Neuronal stem cell (in vitro differentiated cells): ENCODE measurements at regions not wholly inside any gene's neighbourhood (a gene's known extent, or its start where the extent isn't known, plus 50 kb on each side); places are given as distances from the start of the nearest gene placed in this dataset.

Experiments used
- DNase-seq: peaks from one replicate; pipeline ENCODE4 v3.0.0-alpha.2; 2013; ENCODE audit warnings: low spot score
- H2AFZ ChIP-seq: one replicate; pipeline ENCODE4 v1.6.1; 2013; ENCODE audit warnings: mild to moderate bottlenecking, low read length, inconsistent platforms
- H2AK5ac ChIP-seq: 2 replicates; pipeline ENCODE4 v1.6.1; 2013; ENCODE audit warnings: low read depth, mild to moderate bottlenecking, inconsistent platforms, low read length, moderate library complexity, mixed read lengths
- H2BK120ac ChIP-seq: 2 replicates; pipeline ENCODE4 v1.6.1; 2013; ENCODE audit warnings: low read depth, mild to moderate bottlenecking, inconsistent platforms, low read length, moderate library complexity, mixed read lengths
- H2BK12ac ChIP-seq: one replicate; pipeline ENCODE4 v1.6.1; 2013; ENCODE audit warnings: low read length, inconsistent platforms
- H2BK15ac ChIP-seq: 2 replicates; pipeline ENCODE4 v1.6.1; 2013; ENCODE audit warnings: mild to moderate bottlenecking, low read length, inconsistent platforms, mixed read lengths
- H2BK5ac ChIP-seq: one replicate; pipeline ENCODE4 v1.6.1; 2013; ENCODE audit warnings: inconsistent platforms, mild to moderate bottlenecking, low read length, moderate library complexity
- H3K14ac ChIP-seq: one replicate; pipeline ENCODE4 v1.6.1; 2013; ENCODE audit warnings: low read length, inconsistent platforms
- H3K18ac ChIP-seq: 2 replicates; pipeline ENCODE4 v1.6.1; 2013; ENCODE audit warnings: low read length, inconsistent platforms
- H3K23ac ChIP-seq: 2 replicates; pipeline ENCODE4 v1.6.1; 2013; ENCODE audit warnings: low read depth, mild to moderate bottlenecking, mixed read lengths, low read length, inconsistent platforms; ENCODE audit not compliant: poor library complexity
- H3K27ac ChIP-seq: replicated peaks from 3 replicates; pipeline ENCODE4 v1.5.1; 2013; ENCODE audit warnings: low read length, inconsistent platforms
- H3K27me3 ChIP-seq, 3 experiments: 2 replicates each; pipeline ENCODE4 v1.6.1; 2013; ENCODE audit warnings: low read length in 3 of 3, mild to moderate bottlenecking in 2 of 3, inconsistent platforms in 1 of 3, low read depth in 1 of 3, mixed read lengths in 1 of 3, moderate library complexity in 1 of 3; ENCODE audit not compliant: control insufficient read depth in 3 of 3, insufficient read depth in 3 of 3
- H3K36me3 ChIP-seq, 2 donors: replicated peaks in 1 of 2; 2 replicates each; pipeline ENCODE4 v1.6.1; 2013; ENCODE audit warnings: low read length in 2 of 2; ENCODE audit not compliant: control insufficient read depth in 2 of 2, insufficient read depth in 2 of 2
- H3K4ac ChIP-seq: 2 replicates; pipeline ENCODE4 v1.6.1; 2013; ENCODE audit warnings: inconsistent platforms, mild to moderate bottlenecking, low read length, moderate library complexity
- H3K4me1 ChIP-seq, 2 donors: 1 replicate in 1 of 2; 2 replicates in 1 of 2; pipeline ENCODE4 v1.6.1; 2013; ENCODE audit warnings: low read length in 2 of 2, low read depth in 1 of 2; ENCODE audit not compliant: control insufficient read depth in 2 of 2, insufficient read depth in 1 of 2
- H3K4me2 ChIP-seq: one replicate; pipeline ENCODE4 v1.6.1; 2013; ENCODE audit warnings: mild to moderate bottlenecking, low read length, inconsistent platforms; ENCODE audit not compliant: insufficient read depth, poor library complexity, severe bottlenecking
- H3K4me3 ChIP-seq, 2 donors: 2 replicates each; pipeline ENCODE4 v1.5.1; 2013; ENCODE audit warnings: low read length in 2 of 2, mild to moderate bottlenecking in 2 of 2, inconsistent platforms in 1 of 2, moderate library complexity in 1 of 2
- H3K79me1 ChIP-seq: one replicate; pipeline ENCODE4 v1.6.1; 2013; ENCODE audit warnings: low read depth, mild to moderate bottlenecking, inconsistent platforms, low read length, moderate library complexity
- H3K9ac ChIP-seq: one replicate; pipeline ENCODE4 v1.6.1; 2013; ENCODE audit warnings: mild to moderate bottlenecking, low read depth, low read length, inconsistent platforms; ENCODE audit not compliant: poor library complexity
- H3K9me3 ChIP-seq, 2 donors: replicated peaks in 1 of 2; 2 replicates each; pipeline versions ENCODE3 to v1.6.1; 2013; ENCODE audit warnings: low read length in 2 of 2, mild to moderate bottlenecking in 2 of 2, inconsistent platforms in 1 of 2, low read depth in 1 of 2, mixed read lengths in 1 of 2, moderate library complexity in 1 of 2; ENCODE audit not compliant: control insufficient read depth in 2 of 2, insufficient read depth in 1 of 2
- H4K8ac ChIP-seq: one replicate; pipeline ENCODE4 v1.6.1; 2013; ENCODE audit warnings: low read depth, mild to moderate bottlenecking, inconsistent platforms, low read length, moderate library complexity
- H4K91ac ChIP-seq: one replicate; pipeline ENCODE4 v1.6.1; 2013; ENCODE audit warnings: low read length, low read depth, mild to moderate bottlenecking, inconsistent platforms; ENCODE audit not compliant: poor library complexity
- WGBS, 2 donors: extraction: QIAGEN DNeasy Blood & Tissue Kit; methylation state at CpG; one replicate each; pipeline ENCODE4 v1.1.7; 2013; ENCODE audit warnings: missing lambda C conversion rate in 2 of 2, mixed read lengths in 1 of 2; ENCODE audit not compliant: insufficient read length in 2 of 2, insufficient replicate concordance in 1 of 2; ENCODE audit errors: extremely low coverage in 2 of 2; 5-methylcytosine and 5-hydroxymethylcytosine counted together

GRCh38 chr17:5789528-5789927, 205.2 kb upstream of the NLRP1 start:
- no peak overlapping the region for H3K9ac ChIP-seq
- no peak overlapping the region for H2AK5ac ChIP-seq
- H2BK5ac ChIP-seq: no peak overlapping the region
- peak overlapping the region; percentile 81 for H2AFZ ChIP-seq
- peak overlapping the region; percentile 49 for H3K27ac ChIP-seq
- H3K4ac ChIP-seq: no peak overlapping the region
- H3K4me2 ChIP-seq: peak overlapping the region; percentile 46
- peak; percentile 83 for DNase-seq
- peak overlapping the region; percentile 50 for H3K18ac ChIP-seq
- no peak overlapping the region for H3K14ac ChIP-seq
- no peaks in the 10 kb centered on the region for H3K36me3 ChIP-seq
- WGBS, 2 donors: no CpG with 5 or more reads among the region's 15 CpGs
- H3K4me3 ChIP-seq: peak overlapping the region; percentile 11 to 32
- no peak overlapping the region for H2BK120ac ChIP-seq
- H3K27me3 ChIP-seq: no peaks in the 10 kb centered on the region
- H3K79me1 ChIP-seq: no peaks in the 10 kb centered on the region
- peaks cover 3 to 24% of the 10 kb centered on the region in 2 donors for H3K9me3 ChIP-seq
- peaks cover 11 to 15% of the 10 kb centered on the region in 2 donors for H3K4me1 ChIP-seq
- H2BK12ac ChIP-seq: no peak overlapping the region
- H3K23ac ChIP-seq: no peak overlapping the region
- no peak overlapping the region for H4K8ac ChIP-seq
- H4K91ac ChIP-seq: no peak overlapping the region
- no peak overlapping the region for H2BK15ac ChIP-seq

- Histone ChIP-seq H3K36me3 (no peaks in the 10 kb centered on the region), H3K4me3 (no peak overlapping the region), H2BK15ac (no peak overlapping the region), H4K91ac (no peak overlapping the region), H3K4me1 (peaks cover 8 to 18% of the 10 kb centered on the region in 2 donors), H2BK120ac (no peak overlapping the region), H2AFZ (no peak overlapping the region), H2BK5ac (no peak overlapping the region), H3K4me2 (no peak overlapping the region), H3K14ac (no peak overlapping the region), H3K9me3 (peaks cover 3 to 21% of the 10 kb centered on the region in 2 donors), H3K27ac (no peak overlapping the region), H2BK12ac (no peak overlapping the region), H2AK5ac (no peak overlapping the region), H3K4ac (no peak overlapping the region), H3K9ac (no peak overlapping the region), H4K8ac (no peak overlapping the region), H3K79me1 (no peaks in the 10 kb centered on the region), H3K27me3 (no peaks in the 10 kb centered on the region), H3K18ac (no peak overlapping the region), H3K23ac (no peak overlapping the region)
- no CpG with 5 or more reads among the region's 4 CpGs for WGBS, 2 donors
- no peak for DNase-seq
These were observed 208.8 kb upstream of the NLRP1 start for GRCh38 chr17:5793157-5793556.

GRCh38 chr17:5793899-5794298, 209.6 kb upstream of the NLRP1 start:
- no peak overlapping the region for H2AFZ ChIP-seq
- H3K4me3 ChIP-seq: no peak overlapping the region
- H3K9me3 ChIP-seq: peaks cover 3 to 21% of the 10 kb centered on the region in 2 donors
- no peak overlapping the region for H3K23ac ChIP-seq
- peaks cover 8 to 18% of the 10 kb centered on the region in 2 donors for H3K4me1 ChIP-seq
- no peak for DNase-seq
- H3K79me1 ChIP-seq: no peaks in the 10 kb centered on the region
- H3K27ac ChIP-seq: no peak overlapping the region
- H2BK12ac ChIP-seq: no peak overlapping the region
- no CpG with 5 or more reads among the region's 2 CpGs for WGBS, 2 donors
- no peak overlapping the region for H2BK15ac ChIP-seq
- no peaks in the 10 kb centered on the region for H3K36me3 ChIP-seq
- H4K91ac ChIP-seq: no peak overlapping the region
- H3K4me2 ChIP-seq: no peak overlapping the region
- no peak overlapping the region for H4K8ac ChIP-seq
- H2AK5ac ChIP-seq: no peak overlapping the region
- H3K18ac ChIP-seq: no peak overlapping the region
- H3K14ac ChIP-seq: no peak overlapping the region
- H3K4ac ChIP-seq: no peak overlapping the region
- no peak overlapping the region for H2BK120ac ChIP-seq
- no peak overlapping the region for H3K9ac ChIP-seq
- no peak overlapping the region for H2BK5ac ChIP-seq
- H3K27me3 ChIP-seq: no peaks in the 10 kb centered on the region

GRCh38 chr17:5794385-5794784, 210.1 kb upstream of the NLRP1 start:
- H3K4ac ChIP-seq: no peak overlapping the region
- H3K23ac ChIP-seq: no peak overlapping the region
- no CpG with 5 or more reads among the region's 7 CpGs for WGBS, 2 donors
- no peaks in the 10 kb centered on the region for H3K79me1 ChIP-seq
- DNase-seq: no peak
- H3K9ac ChIP-seq: no peak overlapping the region
- H2BK12ac ChIP-seq: no peak overlapping the region
- no peak overlapping the region for H2AFZ ChIP-seq
- H4K91ac ChIP-seq: no peak overlapping the region
- H2AK5ac ChIP-seq: no peak overlapping the region
- H2BK15ac ChIP-seq: no peak overlapping the region
- no peak overlapping the region for H3K4me2 ChIP-seq
- H3K36me3 ChIP-seq: no peaks in the 10 kb centered on the region
- peaks cover 5 to 15% of the 10 kb centered on the region in 2 donors for H3K4me1 ChIP-seq
- no peak overlapping the region for H3K18ac ChIP-seq
- H2BK120ac ChIP-seq: no peak overlapping the region
- H3K9me3 ChIP-seq: peaks cover 3 to 21% of the 10 kb centered on the region in 2 donors
- H3K14ac ChIP-seq: no peak overlapping the region
- no peak overlapping the region for H3K4me3 ChIP-seq
- no peak overlapping the region for H3K27ac ChIP-seq
- H3K27me3 ChIP-seq: no peaks in the 10 kb centered on the region
- H4K8ac ChIP-seq: no peak overlapping the region
- no peak overlapping the region for H2BK5ac ChIP-seq
